Spleen (tissue), 7 donors: ENCODE measurements at regions not wholly inside any gene's neighbourhood (a gene's known extent, or its start where the extent isn't known, plus 50 kb on each side); places are given as distances from the start of the nearest gene placed in this dataset.

Experiments
- CTCF ChIP-seq, 11 experiments: fragments of 200-600 bp in 7 of 11; fragments of 450-650 bp in 4 of 11; sonication (generic) in 4 of 11; IDR thresholded peaks in 8 of 11; conservative IDR thresholded peaks in 3 of 11; 1 replicate in 7 of 11; 2 replicates in 4 of 11; pipeline versions ENCODE4 v1.4.0 to v1.8.0; 2016 to 2021; ENCODE audit warnings: antibody characterized with exemption in 11 of 11, inconsistent platforms in 4 of 11, mild to moderate bottlenecking in 1 of 11
- POLR2AphosphoS5 ChIP-seq, 3 donors: sonication (generic); formaldehyde crosslinking; IDR thresholded peaks; one replicate each; pipeline ENCODE4 v1.5.1; 2017; ENCODE audit warnings: antibody characterized with exemption in 3 of 3
- donor health status: DM: no; HTN: no; CAD: no; lungs with moderate emphysema.
- donor health status: DM: no; HTN: no; CAD: no.
- donor health status: DM: no; HTN: no; CAD: no.

GRCh38 chr2:239760596-239760995, 264.5 kb downstream of the NDUFA10 start:
- no peak for TF ChIP-seq CTCF (IDR thresholded peaks at IDR 0.05 in 8 of 11, conservative IDR thresholded peaks at IDR 0.05 in 3 of 11)
- TF ChIP-seq POLR2AphosphoS5 (IDR thresholded peaks at IDR 0.05) = no peak
